Stimulated activated CD4-positive, alpha-beta T cell treated with anti-CD3 and anti-CD28 coated beads, Interleukin-12 subunit alpha, Interleukin-12 subunit beta, amount 100 ng/mL, for 48 hours (primary cell): ENCODE measurements at regions not wholly inside any gene's neighbourhood (a gene's known extent, or its start where the extent isn't known, plus 50 kb on each side); places are given as distances from the start of the nearest gene placed in this dataset.
A peak's percentile ranks its signal among the peaks of the same experiment; 100 is the strongest.

ENCODE experiments used
- DNase-seq, 3 donors: peaks; one replicate each; pipeline ENCODE4 v3.0.0-alpha.2; 2020; ENCODE audit warnings: low read depth in 2 of 3, low spot score in 1 of 3

- peak; percentile 34 to 44 (median 35) for DNase-seq
Measured at GRCh38 chr6:43924222-43924702, 154.3 kb downstream of the VEGFA start.

- no peak for DNase-seq
Measured at GRCh38 chr6:43923376-43924221, 153.6 kb downstream of the VEGFA start.

- DNase-seq: no peak
Measured at GRCh38 chr6:43922426-43923375, 152.7 kb downstream of the VEGFA start.

- no peak for DNase-seq
Measured at GRCh38 chr6:43921548-43922425, 151.8 kb downstream of the VEGFA start.

GRCh38 chr6:43921039-43921438 is 151.0 kb downstream of the VEGFA start:
- DNase-seq: no peak

- no peak for DNase-seq
Measured at GRCh38 chr6:43919774-43920173, 149.8 kb downstream of the VEGFA start.

- DNase-seq: no peak
Measured at GRCh38 chr6:43917878-43918382, 147.9 kb downstream of the VEGFA start.

- DNase-seq: no peak
Measured at GRCh38 chr6:43916924-43917877, 147.2 kb downstream of the VEGFA start.

GRCh38 chr6:43915986-43916923 is 146.2 kb downstream of the VEGFA start:
- no peak for DNase-seq

GRCh38 chr6:43915208-43915869 is 145.3 kb downstream of the VEGFA start:
- no peak for DNase-seq

- no peak for DNase-seq
Measured at GRCh38 chr6:43914272-43915147, 144.5 kb downstream of the VEGFA start.

- no peak for DNase-seq
Measured at GRCh38 chr6:43913375-43914271, 143.6 kb downstream of the VEGFA start.

- DNase-seq: no peak
Measured at GRCh38 chr6:43912598-43913371, 142.8 kb downstream of the VEGFA start.

- no peak for DNase-seq
Measured at GRCh38 chr6:43912116-43912577, 142.1 kb downstream of the VEGFA start.
